Endothelial cell of hepatic sinusoid (primary cell): ENCODE measurements at regions not wholly inside any gene's neighbourhood (a gene's known extent, or its start where the extent isn't known, plus 50 kb on each side); places are given as distances from the start of the nearest gene placed in this dataset.

Experiments
- in situ Hi-C: cut with HindIII; loops from 2 replicates; pipeline ENCODE4 v1.10.0; 2017; ENCODE audit warnings: low sequenced_read_pairs

DNA sequence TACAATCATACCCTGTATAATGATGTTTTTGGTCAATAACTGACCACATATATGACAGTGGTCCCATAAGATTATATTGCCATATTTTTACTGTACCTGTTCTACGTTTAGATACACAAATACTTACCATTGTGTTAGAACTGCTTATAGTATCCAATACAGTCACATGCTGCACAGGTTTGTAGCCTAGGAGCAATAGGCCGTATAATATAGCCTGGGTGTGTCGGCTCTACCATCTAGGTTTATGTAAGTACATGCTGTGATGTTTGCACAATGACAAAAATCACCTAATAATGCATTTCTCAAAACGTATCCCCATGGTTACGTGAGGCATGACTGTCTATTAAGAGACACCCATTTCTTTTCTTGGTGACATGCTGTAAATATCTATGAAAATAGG lies 55.0 kb upstream of the APCDD1 start:
- in situ Hi-C loops, result no loop called here

GRCh38 chr18:10400534-10401307 lies 53.7 kb upstream of the APCDD1 start:
- in situ Hi-C loops, result no loop called here

GRCh38 chr18:10401521-10401920 lies 52.9 kb upstream of the APCDD1 start:
- in situ Hi-C loops, result no loop called here

- in situ Hi-C loops, result no loop called here
Observed at GRCh38 chr18:10401930-10402329, 52.5 kb upstream of the APCDD1 start.

GRCh38 chr18:10402871-10403559 lies 51.4 kb upstream of the APCDD1 start:
- in situ Hi-C loops, result no loop called here

DNA sequence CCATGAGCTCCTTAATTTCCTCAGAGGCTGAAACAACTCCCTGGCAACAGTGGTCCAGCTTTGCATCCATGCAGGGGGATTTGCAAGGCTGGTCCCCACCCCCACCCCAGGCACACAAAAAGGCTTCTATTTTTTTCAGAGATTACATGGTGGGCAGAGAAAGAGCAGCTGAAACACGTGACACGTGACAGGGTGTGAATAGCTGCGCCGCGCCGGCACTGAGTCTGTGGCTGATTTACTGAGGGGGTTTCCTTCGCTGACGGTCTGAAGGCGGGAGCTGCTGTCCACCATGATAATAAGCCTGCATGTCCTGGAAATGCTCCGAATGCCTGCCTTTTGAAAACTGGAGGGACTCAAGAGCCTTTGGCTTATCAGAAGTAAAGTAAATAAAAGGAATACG lies 50.7 kb upstream of the APCDD1 start:
- in situ Hi-C loops, result no loop called here

- in situ Hi-C loops, result no loop called here
Observed at GRCh38 chr18:10404168-10404567, 50.3 kb upstream of the APCDD1 start.
